ENCODE measurements at regions not wholly inside any gene's neighbourhood (a gene's known extent, or its start where the extent isn't known, plus 50 kb on each side); places are given as distances from the start of the nearest gene placed in this dataset.

DNA sequence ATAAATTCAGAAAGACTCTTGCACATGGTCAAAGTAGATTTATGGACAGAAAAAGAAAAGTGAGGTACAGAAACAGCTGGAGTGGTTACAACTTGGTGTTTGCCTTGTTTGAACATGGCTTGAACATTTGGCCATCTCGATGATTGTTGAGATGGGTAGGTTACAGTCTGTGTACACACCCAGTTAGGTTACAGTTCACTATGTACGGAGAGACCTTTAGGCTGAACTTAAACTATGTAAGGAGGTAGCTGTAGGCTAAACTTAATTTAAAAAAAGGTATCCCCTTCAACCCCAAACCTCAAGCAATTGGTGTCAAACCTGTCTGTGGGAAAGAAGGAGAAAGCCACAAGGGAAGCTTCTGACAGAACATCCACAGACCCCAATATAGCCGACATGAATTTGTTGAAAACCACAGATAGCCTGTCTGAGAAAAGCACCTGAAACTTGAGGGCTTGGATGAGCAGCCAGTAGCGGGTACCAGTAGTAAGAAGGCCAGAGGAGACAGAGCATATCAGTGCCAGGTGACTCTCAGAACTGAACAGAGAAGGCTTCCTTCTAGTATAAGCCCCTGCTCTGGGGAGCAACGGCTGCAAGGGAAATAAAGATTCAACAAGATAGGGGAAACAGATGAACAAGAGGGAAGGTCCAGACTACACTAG, 247.9 kb upstream of the GALNTL6 start:
- DNase-seq (ENCODE audit: extremely low spot score in 2 of 2): no peak

DNA sequence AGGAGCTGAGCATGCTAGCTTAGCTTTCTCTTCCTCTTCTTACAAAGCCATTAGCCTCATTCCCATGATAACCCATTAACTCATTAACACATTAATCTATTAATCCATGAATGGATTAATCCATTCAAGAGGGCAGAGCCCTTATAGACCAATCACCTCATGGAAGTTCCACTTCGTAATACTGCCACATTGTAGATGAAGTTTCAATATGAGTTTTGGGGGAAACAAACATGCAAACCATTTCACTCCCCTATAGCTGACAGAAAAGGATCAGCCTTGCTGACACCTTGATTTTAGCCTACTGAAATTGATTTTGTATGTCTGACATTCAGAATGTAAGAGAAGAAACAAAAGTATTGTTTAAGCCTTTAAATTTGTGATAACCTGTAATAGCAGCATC, 251.8 kb upstream of the GALNTL6 start:
- no peaks in the 10 kb centered on the region for H3K4me1 ChIP-seq
- TF ChIP-seq POLR2A (IDR thresholded peaks at IDR 0.05) (no peak), POLR2AphosphoS5 (IDR thresholded peaks at IDR 0.05; ENCODE audit: insufficient read depth in 1 of 2, low read depth in 1 of 2) (no peak)
- TF ChIP-seq, protein P1, sequence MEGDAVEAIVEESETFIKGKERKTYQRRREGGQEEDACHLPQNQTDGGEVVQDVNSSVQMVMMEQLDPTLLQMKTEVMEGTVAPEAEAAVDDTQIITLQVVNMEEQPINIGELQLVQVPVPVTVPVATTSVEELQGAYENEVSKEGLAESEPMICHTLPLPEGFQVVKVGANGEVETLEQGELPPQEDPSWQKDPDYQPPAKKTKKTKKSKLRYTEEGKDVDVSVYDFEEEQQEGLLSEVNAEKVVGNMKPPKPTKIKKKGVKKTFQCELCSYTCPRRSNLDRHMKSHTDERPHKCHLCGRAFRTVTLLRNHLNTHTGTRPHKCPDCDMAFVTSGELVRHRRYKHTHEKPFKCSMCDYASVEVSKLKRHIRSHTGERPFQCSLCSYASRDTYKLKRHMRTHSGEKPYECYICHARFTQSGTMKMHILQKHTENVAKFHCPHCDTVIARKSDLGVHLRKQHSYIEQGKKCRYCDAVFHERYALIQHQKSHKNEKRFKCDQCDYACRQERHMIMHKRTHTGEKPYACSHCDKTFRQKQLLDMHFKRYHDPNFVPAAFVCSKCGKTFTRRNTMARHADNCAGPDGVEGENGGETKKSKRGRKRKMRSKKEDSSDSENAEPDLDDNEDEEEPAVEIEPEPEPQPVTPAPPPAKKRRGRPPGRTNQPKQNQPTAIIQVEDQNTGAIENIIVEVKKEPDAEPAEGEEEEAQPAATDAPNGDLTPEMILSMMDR (IDR thresholded peaks at IDR 0.05): no peak
- intact Hi-C loops (cut with DNase I): no loop called here
- H3K27me3 ChIP-seq: no peaks in the 10 kb centered on the region
- no peak for DNase-seq (ENCODE audit: extremely low spot score in 2 of 2)
- no peaks in the 10 kb centered on the region for H3K36me3 ChIP-seq
- H3K9me3 ChIP-seq: no peaks in the 10 kb centered on the region
- no peak overlapping the region for H3K4me3 ChIP-seq
- H3K27ac ChIP-seq: no peak overlapping the region

More for the DNA sequence above, 247.9 kb upstream of the GALNTL6 start:
- H3K4me3 ChIP-seq: no peak overlapping the region
- H3K9me3 ChIP-seq: no peaks in the 10 kb centered on the region
- H3K36me3 ChIP-seq: no peaks in the 10 kb centered on the region
- H3K4me1 ChIP-seq: no peaks in the 10 kb centered on the region
- no peaks in the 10 kb centered on the region for H3K27me3 ChIP-seq
- no peak overlapping the region for H3K27ac ChIP-seq
- TF ChIP-seq, protein P1 (IDR thresholded peaks at IDR 0.05): no peak
- TF ChIP-seq POLR2AphosphoS5 (IDR thresholded peaks at IDR 0.05; ENCODE audit: insufficient read depth in 1 of 2, low read depth in 1 of 2): no peak
- TF ChIP-seq POLR2A (IDR thresholded peaks at IDR 0.05): no peak
- intact Hi-C loops (cut with DNase I): no loop called here

DNA sequence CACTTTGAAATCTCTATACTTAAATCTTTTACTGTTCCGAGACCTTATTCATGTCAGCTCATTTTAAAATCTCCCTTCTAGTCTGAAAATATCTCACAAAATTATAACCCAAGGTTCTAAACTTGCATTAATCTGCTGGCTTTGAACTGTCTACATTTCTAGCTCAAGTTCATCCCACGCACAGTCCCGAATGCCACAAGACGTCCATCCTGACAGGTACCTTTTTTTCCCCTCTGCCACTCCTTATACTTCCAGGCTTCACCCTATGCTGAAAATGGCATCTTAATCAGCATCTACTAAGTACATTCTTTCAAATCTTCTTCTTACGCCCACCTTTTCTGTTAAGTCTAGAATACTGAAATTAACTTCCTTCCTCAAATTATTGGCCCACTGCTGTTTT, 259.2 kb upstream of the GALNTL6 start:
- Histone ChIP-seq H3K27ac (no peak overlapping the region), H3K36me3 (no peaks in the 10 kb centered on the region), H3K4me1 (no peaks in the 10 kb centered on the region), H3K9me3 (no peaks in the 10 kb centered on the region), H3K27me3 (no peaks in the 10 kb centered on the region), H3K4me3 (no peak overlapping the region)
- TF ChIP-seq, protein P1 (IDR thresholded peaks at IDR 0.05): no peak
- no peak for TF ChIP-seq POLR2AphosphoS5 (IDR thresholded peaks at IDR 0.05; ENCODE audit: insufficient read depth in 1 of 2, low read depth in 1 of 2)
- no peak for TF ChIP-seq POLR2A (IDR thresholded peaks at IDR 0.05)
- DNase-seq (ENCODE audit: extremely low spot score in 2 of 2): no peak
- intact Hi-C loops (cut with DNase I): no loop called here

DNA sequence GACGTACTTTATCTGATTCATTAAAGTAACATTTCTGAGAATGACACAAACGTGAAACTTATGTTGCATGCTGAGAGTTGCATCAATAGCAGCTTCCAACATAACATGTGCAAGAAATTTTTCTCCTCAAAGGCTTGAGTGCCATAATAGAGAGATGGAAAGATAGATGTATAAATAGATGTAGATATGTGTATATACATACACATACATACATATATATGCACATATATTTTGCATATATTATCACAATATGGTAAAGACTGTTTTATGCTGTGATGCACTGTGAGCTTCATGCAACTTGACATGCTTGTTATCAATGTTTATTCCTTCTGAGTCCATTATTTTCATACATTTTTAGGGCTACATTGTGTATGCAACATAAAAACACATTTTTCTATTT, 270.6 kb upstream of the GALNTL6 start:
- Histone ChIP-seq H3K4me1 (no peaks in the 10 kb centered on the region), H3K9me3 (no peaks in the 10 kb centered on the region), H3K4me3 (no peak overlapping the region), H3K27ac (no peak overlapping the region), H3K27me3 (no peaks in the 10 kb centered on the region), H3K36me3 (no peaks in the 10 kb centered on the region)
- DNase-seq (ENCODE audit: extremely low spot score in 2 of 2): no peak
- intact Hi-C loops (cut with DNase I): no loop called here
- TF ChIP-seq POLR2A (IDR thresholded peaks at IDR 0.05): no peak

DNA sequence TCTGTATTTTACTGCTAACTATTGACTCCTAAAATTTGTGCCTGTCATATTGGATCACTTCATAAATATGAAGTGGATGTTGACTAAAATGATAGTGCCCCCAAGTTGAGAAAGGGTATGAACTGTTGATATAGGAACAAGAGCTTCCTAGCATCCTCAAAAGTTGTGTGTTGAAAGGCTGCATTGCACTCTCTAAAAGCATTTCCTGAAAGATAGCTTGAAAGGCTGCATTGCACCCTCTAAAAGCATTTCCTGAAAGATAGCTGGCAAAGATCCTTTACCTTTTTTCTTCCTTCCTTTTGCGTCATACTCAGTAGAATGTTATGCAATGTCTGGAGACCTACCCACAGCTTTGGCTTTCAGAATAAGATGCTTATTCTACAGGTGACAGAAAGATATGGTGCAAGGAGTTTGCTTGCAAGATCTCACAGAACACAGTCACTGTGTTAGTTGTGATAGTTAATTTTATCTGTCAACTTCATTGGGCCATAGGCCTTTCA, 274.6 kb upstream of the GALNTL6 start:
- Histone ChIP-seq H3K27me3 (no peaks in the 10 kb centered on the region), H3K4me3 (no peak overlapping the region), H3K27ac (no peak overlapping the region), H3K4me1 (no peaks in the 10 kb centered on the region), H3K36me3 (no peaks in the 10 kb centered on the region), H3K9me3 (no peaks in the 10 kb centered on the region)
- no peak for DNase-seq (ENCODE audit: extremely low spot score in 2 of 2)
- no peak for TF ChIP-seq POLR2A (IDR thresholded peaks at IDR 0.05)
- TF ChIP-seq, protein P1 (IDR thresholded peaks at IDR 0.05): no peak
- no peak for TF ChIP-seq POLR2AphosphoS5 (IDR thresholded peaks at IDR 0.05; ENCODE audit: insufficient read depth in 1 of 2, low read depth in 1 of 2)
- intact Hi-C loops (cut with DNase I): no loop called here
